ENCODE measurements at regions not wholly inside any gene's neighbourhood (a gene's known extent, or its start where the extent isn't known, plus 50 kb on each side); places are given as distances from the start of the nearest gene placed in this dataset.

- TF ChIP-seq CTCF (conservative IDR thresholded peaks at IDR 0.05 in 1 of 2, IDR thresholded peaks at IDR 0.05 in 1 of 2; ENCODE audit: extremely low read depth in 1 of 2, insufficient read depth in 1 of 2, low read depth in 1 of 2, low read length in 2 of 2) (no peak), EZH2 (IDR thresholded peaks at IDR 0.05; ENCODE audit: borderline replicate concordance, low read length) (no peak)
Measured at GRCh38 chr4:104868533-104868932, 278.1 kb upstream of the TET2 start.
